PC-3 (cell line): ENCODE measurements at regions not wholly inside any gene's neighbourhood (a gene's known extent, or its start where the extent isn't known, plus 50 kb on each side); places are given as distances from the start of the nearest gene placed in this dataset.

Experiments used
- ATAC-seq: fragments of 200-7000 bp; cut with Tn5 transposase; 2 replicates; pipeline ENCODE4 v1.9.1; 2020; ENCODE audit warnings: mild to moderate bottlenecking, moderate library complexity
- BruUV-seq: library from RNA; stranded (reverse); fragments of 400-500 nt; replicated peaks from 2 replicates; lab custom pipeline; 2021; lab: Mats Ljungman, UMichigan
- CTCF ChIA-PET: fragments of 300-600 bp; sonication (Branson Sonifier 250); formaldehyde crosslinking; loops from one replicate; lab custom pipeline; 2022; ENCODE audit warnings: antibody characterized with exemption; lab: Charles Lee
- POLR2A ChIA-PET: fragments of 300-600 bp; sonication (Branson Sonifier 250); formaldehyde crosslinking; loops from one replicate; lab custom pipeline; 2022; ENCODE audit warnings: antibody characterized with exemption; ENCODE audit not compliant: unreplicated experiment; lab: Charles Lee
- DNase-seq: peaks from one replicate; pipeline ENCODE4 v3.0.0-alpha.2; 2015
- H2AFZ ChIP-seq: fragments of 300-600 bp; sonication (generic); 2 replicates; pipeline ENCODE4 v1.6.0; 2016; ENCODE audit warnings: antibody characterized with exemption, low read length
- H3F3A ChIP-seq: fragments of 300-600 bp; sonication (generic); one replicate; pipeline ENCODE4 v1.6.0; 2017; ENCODE audit warnings: antibody characterized with exemption, low read length, control low read depth, mild to moderate bottlenecking; ENCODE audit not compliant: unreplicated experiment
- H3K27ac ChIP-seq: fragments of 300-600 bp; sonication (generic); 2 replicates; pipeline ENCODE4 v1.5.1; 2016; ENCODE audit warnings: mild to moderate bottlenecking, low read length
- H3K27me3 ChIP-seq: fragments of 300-600 bp; sonication (generic); 2 replicates; pipeline ENCODE4 v1.6.1; 2016; ENCODE audit warnings: low read length, mixed read lengths
- H3K36me3 ChIP-seq: fragments of 300-600 bp; sonication (generic); 2 replicates; pipeline ENCODE4 v1.6.1; 2016; ENCODE audit warnings: low read depth, mixed run types, low read length, mixed read lengths
- H3K4me1 ChIP-seq: fragments of 300-600 bp; sonication (generic); 2 replicates; pipeline ENCODE4 v1.5.1; 2016; ENCODE audit warnings: low read length; ENCODE audit not compliant: insufficient read depth
- H3K4me2 ChIP-seq: fragments of 300-600 bp; sonication (generic); 2 replicates; pipeline ENCODE4 v1.6.0; 2016; ENCODE audit warnings: low read length
- H3K4me3 ChIP-seq: fragments of 300-600 bp; sonication (generic); 2 replicates; pipeline ENCODE4 v1.5.1; 2016; ENCODE audit warnings: mild to moderate bottlenecking, low read length, mixed read lengths
- H3K79me2 ChIP-seq: fragments of 300-600 bp; sonication (generic); 2 replicates; pipeline ENCODE4 v1.6.1; 2017; ENCODE audit warnings: low read length, mixed read lengths
- H3K9ac ChIP-seq: fragments of 300-600 bp; sonication (generic); 2 replicates; pipeline ENCODE4 v1.6.0; 2016; ENCODE audit warnings: mild to moderate bottlenecking, low read length
- H3K9me2 ChIP-seq: fragments of 300-600 bp; sonication (generic); replicated peaks from 2 replicates; pipeline ENCODE4 v1.6.1; 2016; ENCODE audit warnings: mixed run types, low read length, mixed read lengths
- H3K9me3 ChIP-seq: fragments of 300-600 bp; sonication (generic); 2 replicates; pipeline ENCODE4 v1.6.1; 2016; ENCODE audit warnings: low read length, mixed read lengths
- H4K20me1 ChIP-seq: fragments of 300-600 bp; sonication (generic); 2 replicates; pipeline ENCODE4 v1.6.1; 2016; ENCODE audit warnings: low read length, mixed read lengths
- CTCF ChIP-seq: fragments of 300-600 bp; sonication (generic); conservative IDR thresholded peaks from 2 replicates; pipeline ENCODE4 v1.5.1; 2017; ENCODE audit warnings: antibody characterized with exemption, low read depth, mild to moderate bottlenecking, low read length
- EZH2 ChIP-seq: fragments of 300-600 bp; sonication (generic); IDR thresholded peaks from one replicate; pipeline ENCODE4 v1.6.1; 2017; ENCODE audit warnings: antibody characterized with exemption, mild to moderate bottlenecking, low read length; ENCODE audit not compliant: unreplicated experiment
- EZH2phosphoT487 ChIP-seq: fragments of 300-600 bp; sonication (generic); IDR thresholded peaks from 2 replicates; pipeline ENCODE4 v1.6.1; 2018; ENCODE audit warnings: mild to moderate bottlenecking, antibody characterized with exemption, low read length, borderline replicate concordance
- intact Hi-C: fragments of 100-400 bp; cut with micrococcal nuclease; formaldehyde crosslinking; loops from 2 replicates; pipeline ENCODE4 v1.9.0; 2023

GRCh38 chr18:10011061-10011460 lies 97.2 kb downstream of the VAPA start:
- H3K36me3 ChIP-seq: no peaks in the 10 kb centered on the region
- H3K4me2 ChIP-seq: no peak overlapping the region
- no peak overlapping the region for H3K9ac ChIP-seq
- H3K9me2 ChIP-seq: no peaks in the 10 kb centered on the region
- no peaks in the 10 kb centered on the region for H4K20me1 ChIP-seq
- peaks cover 37% of the 10 kb centered on the region for H3K27me3 ChIP-seq
- H3K27ac ChIP-seq: no peak overlapping the region
- TF ChIP-seq EZH2phosphoT487: no peak
- TF ChIP-seq CTCF: no peak
- TF ChIP-seq EZH2: no peak
- H3K79me2 ChIP-seq: no peaks in the 10 kb centered on the region
- CTCF ChIA-PET: no interaction called here
- no peaks in the 10 kb centered on the region for H3K9me3 ChIP-seq
- H3K4me3 ChIP-seq: no peak overlapping the region
- peaks cover 11% of the 10 kb centered on the region for H3K4me1 ChIP-seq
- no TSS peak for BruUV-seq
- H2AFZ ChIP-seq: no peak overlapping the region
- POLR2A ChIA-PET: no interaction called here
- H3F3A ChIP-seq: no peaks in the 10 kb centered on the region
- no peak for DNase-seq
- intact Hi-C loops: no loop called here
- no peak for ATAC-seq

DNA sequence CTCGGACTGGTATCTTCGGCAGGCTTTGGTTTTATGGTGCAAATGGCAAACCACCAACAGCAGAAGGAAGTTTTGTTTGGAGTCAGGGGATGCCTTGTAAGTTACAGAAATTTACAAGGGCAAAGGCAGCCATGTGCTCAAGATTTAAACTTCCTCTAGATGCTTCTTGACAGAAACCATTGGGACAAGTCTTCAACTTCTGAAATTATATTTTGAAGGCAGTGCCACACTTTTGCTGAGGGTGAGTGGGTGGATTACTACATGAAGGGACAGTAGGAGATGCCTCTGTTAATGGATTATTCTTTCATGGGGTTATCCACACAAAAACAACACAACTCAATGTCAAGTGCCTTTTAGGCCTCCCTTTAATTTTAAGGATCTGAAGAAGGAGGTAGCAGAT lies 97.9 kb downstream of the VAPA start:
- Histone ChIP-seq H3K79me2 (no peaks in the 10 kb centered on the region), H3K27me3 (peaks cover 30% of the 10 kb centered on the region), H3K27ac (no peak overlapping the region), H2AFZ (no peak overlapping the region), H3K9ac (no peak overlapping the region), H3K9me2 (no peaks in the 10 kb centered on the region), H3F3A (no peaks in the 10 kb centered on the region), H4K20me1 (no peaks in the 10 kb centered on the region), H3K4me3 (no peak overlapping the region), H3K9me3 (no peaks in the 10 kb centered on the region), H3K36me3 (no peaks in the 10 kb centered on the region), H3K4me1 (peaks cover 18% of the 10 kb centered on the region), H3K4me2 (no peak overlapping the region)
- no TSS peak for BruUV-seq
- no peak for ATAC-seq
- intact Hi-C loops: no loop called here
- no peak for DNase-seq
- ChIA-PET POLR2A (no interaction called here), CTCF (no interaction called here)
- TF ChIP-seq CTCF (no peak), EZH2phosphoT487 (no peak), EZH2 (no peak)

DNA sequence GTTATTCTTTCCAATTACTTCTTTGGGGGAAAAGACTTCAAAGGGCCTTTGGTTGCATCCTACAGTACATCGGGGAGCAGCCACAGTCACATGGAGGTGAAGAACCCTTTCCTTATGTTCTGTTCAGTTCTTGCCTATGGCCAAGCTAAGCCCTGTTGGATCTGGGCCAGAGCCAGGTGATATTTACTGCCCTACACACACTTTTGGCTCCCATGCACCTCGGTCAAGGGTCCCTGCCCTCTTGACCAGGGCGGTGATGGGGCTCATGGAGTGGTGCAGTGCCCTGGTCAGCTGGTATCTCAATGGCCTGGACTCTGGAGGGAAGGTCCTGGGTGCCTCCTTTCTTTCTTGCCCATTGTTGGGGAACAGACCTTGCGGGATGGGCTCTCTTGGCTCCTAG lies 98.7 kb downstream of the VAPA start:
- H3K9me3 ChIP-seq: no peaks in the 10 kb centered on the region
- H3K4me3 ChIP-seq: no peak overlapping the region
- CTCF ChIA-PET: no interaction called here
- no TSS peak for BruUV-seq
- H3K27ac ChIP-seq: no peak overlapping the region
- H2AFZ ChIP-seq: no peak overlapping the region
- H3K4me2 ChIP-seq: no peak overlapping the region
- TF ChIP-seq EZH2phosphoT487 (no peak), EZH2 (no peak), CTCF (no peak)
- peaks cover 26% of the 10 kb centered on the region for H3K27me3 ChIP-seq
- no peaks in the 10 kb centered on the region for H3K9me2 ChIP-seq
- no peaks in the 10 kb centered on the region for H3K79me2 ChIP-seq
- H3K9ac ChIP-seq: no peak overlapping the region
- POLR2A ChIA-PET: no interaction called here
- H4K20me1 ChIP-seq: no peaks in the 10 kb centered on the region
- no peak for DNase-seq
- intact Hi-C loops: no loop called here
- no peaks in the 10 kb centered on the region for H3K36me3 ChIP-seq
- no peaks in the 10 kb centered on the region for H3F3A ChIP-seq
- H3K4me1 ChIP-seq: peaks cover 23% of the 10 kb centered on the region
- no peak for ATAC-seq
